Activated CD4-positive, alpha-beta T cell treated with anti-CD3 and anti-CD28 coated beads, Interleukin-2, amount 50 U/mL, for 16 hours (primary cell): ENCODE measurements at regions not wholly inside any gene's neighbourhood (a gene's known extent, or its start where the extent isn't known, plus 50 kb on each side); places are given as distances from the start of the nearest gene placed in this dataset.

Experiments used
- DNase-seq: peaks from one replicate; pipeline ENCODE4 v3.0.0-alpha.2; 2020

DNA sequence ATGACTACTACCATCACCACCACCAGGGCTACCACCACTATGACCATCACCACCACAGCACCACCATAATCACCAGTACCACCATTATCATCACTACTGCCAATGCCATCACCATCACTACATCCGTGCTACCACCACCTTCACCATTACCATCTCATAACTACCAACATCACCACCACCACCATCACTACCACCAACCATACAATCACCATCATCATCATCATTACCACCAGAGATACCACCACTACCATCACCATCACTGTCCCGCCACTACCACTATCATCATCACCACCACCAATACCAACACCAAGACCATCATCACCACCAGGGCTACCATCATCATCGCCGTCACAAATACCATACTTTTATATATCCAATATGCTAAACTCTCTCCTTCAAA, 369.6 kb upstream of the DYNLRB2 start:
- DNase-seq = no peak

DNA sequence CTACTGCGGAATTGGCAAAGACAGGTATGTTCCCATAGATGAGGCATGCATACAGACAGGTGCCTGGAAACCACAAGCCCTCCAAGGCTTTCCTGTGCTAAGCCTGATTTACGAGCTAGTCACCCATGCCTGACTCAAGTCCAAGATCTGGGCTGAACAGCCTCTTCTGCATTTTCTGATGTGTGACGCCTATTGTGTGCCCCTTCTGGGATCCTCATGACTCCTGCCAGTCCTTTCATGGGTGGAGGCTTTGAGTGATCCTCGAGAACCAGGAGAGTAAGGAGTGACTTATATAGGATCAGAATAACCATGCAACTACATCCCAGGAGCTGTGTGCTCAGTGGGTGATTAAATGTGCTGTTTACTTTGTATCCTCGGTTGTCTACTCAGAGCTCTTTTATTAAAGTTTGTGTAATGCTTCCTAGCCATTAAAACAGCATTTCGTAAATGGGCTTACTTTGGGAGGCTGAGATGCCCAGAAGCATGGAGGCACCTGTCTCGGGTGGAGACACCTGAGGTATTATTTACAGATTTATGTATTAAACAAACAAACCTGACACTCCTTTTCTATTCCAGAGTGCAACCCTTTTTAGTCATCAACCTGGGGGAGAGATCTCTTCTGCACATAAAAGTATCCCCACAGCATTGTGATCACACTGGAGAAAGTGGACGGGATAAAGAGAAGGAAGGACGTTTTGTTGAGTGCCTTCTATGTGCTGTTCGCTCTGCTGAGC, 373.0 kb upstream of the DYNLRB2 start:
- DNase-seq = no peak

DNA sequence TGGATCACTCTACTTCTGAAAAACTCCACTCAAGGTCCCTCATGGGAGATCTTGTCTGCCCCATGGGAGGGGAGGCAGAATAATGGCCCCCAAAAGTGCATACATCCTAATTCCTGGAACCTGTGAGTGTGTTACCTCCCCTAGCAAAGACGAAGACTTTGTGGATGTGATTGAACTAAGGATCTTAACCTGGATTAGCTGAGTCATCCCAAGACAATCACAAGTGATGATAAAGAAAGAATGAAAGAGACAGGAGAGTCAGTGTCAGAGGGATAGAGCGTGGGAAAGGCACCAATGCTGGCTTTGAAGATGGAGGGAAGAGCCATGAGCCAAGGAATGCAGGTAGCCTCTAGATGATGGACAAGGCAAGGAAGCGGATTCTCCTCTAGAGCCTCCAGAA, 374.7 kb upstream of the DYNLRB2 start:
- DNase-seq = no peak

GRCh38 chr16:80164966-80165550, 375.7 kb upstream of the DYNLRB2 start:
- no peak for DNase-seq

GRCh38 chr16:80163339-80163738, 377.5 kb upstream of the DYNLRB2 start:
- DNase-seq = no peak

DNA sequence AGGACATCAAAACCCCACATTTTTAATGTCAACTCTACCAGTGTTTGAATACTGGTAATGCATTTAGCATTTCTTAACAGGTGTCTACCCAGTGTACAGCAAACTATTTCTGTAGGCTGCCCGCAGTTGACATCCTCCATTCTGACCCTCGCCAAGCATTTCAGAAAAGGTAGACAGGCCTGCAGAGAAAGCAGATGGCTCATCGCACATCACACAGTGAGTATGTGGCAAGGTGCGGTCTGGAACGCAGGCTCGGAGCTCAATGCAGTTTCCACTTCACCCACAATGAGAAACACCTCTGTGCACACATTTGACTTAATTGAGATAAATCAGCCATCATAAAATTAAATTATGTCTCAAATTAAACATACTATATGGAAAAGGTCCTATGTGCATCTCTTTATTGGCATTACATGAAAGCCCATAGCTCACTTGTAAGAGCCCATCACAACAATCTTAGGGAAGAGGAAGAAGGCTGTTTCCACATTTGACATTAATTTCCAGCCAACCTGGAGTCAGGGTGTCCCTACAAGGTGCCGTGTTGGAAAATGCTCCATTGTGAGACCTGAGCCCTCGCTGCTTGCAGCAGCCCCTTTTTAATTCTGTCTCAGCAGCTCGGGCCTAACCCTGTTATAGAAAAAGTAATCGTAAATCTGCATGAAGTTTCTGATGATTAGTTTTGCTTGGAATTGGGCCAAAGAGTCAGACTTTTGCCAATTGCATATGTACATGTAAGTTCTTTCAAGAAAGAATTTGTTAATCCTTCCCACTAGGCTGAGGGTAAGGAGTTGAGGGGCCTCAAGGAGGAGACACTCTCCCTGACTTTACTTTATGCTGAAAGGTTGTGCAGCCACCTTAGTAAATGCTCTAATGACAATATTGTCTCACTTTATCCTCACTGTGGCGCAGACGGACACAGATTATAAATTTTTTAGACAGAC, 378.7 kb upstream of the DYNLRB2 start:
- DNase-seq = no peak

GRCh38 chr16:80158766-80159165, 382.0 kb upstream of the DYNLRB2 start:
- DNase-seq = no peak

DNA sequence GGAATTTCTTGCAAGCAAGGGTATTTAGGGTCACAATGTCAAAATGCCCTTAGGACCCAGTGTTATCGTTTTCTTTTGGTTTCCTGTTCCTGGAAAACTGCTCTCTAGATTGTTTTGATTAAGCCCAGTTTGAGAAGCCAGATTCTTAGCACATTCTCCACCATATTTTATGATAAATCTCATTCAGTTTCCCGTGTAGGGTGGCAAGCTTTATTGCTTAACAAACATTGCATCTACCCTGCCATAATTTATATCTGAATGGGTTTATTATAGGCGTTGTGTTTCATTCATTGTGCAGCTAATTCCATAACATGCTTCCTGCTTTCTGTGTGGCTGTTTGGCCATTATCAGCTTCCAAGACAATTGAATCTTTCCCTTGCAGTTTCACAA, 389.1 kb upstream of the DYNLRB2 start:
- DNase-seq = no peak

DNA sequence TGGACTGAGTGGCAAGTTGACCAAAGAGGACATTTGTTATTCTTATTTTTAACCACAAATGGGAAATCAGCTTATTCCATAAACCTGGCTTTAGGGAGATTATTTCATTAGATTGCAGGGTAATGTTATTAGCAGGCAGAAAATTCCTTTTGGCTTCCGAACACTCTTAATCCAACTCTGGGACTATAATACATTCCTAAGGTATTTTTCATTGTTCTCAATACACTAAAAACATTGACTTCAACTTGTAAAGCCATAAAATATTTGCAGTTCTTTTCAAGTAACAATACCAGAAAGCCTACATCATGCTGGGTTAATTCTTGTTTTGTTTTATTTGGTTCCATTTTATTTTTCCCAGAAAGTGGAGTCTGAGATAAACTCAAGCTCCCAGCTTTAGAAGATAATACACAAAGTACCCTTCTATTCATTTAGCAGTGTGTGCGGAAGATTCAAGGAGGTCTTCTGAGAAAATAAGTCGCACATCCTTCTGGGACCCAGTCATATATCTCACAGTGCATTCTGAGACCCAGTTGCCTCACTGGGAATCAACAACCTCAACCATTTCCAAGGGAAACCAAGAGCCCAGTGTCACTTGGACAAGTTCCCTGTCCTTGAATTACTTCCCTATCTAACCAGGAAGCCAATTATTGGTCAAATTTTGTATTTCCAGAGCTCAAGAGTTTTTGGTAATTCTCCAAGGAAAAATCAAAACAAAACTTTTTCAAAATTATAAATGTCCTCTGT, 389.6 kb upstream of the DYNLRB2 start:
- no peak for DNase-seq

DNA sequence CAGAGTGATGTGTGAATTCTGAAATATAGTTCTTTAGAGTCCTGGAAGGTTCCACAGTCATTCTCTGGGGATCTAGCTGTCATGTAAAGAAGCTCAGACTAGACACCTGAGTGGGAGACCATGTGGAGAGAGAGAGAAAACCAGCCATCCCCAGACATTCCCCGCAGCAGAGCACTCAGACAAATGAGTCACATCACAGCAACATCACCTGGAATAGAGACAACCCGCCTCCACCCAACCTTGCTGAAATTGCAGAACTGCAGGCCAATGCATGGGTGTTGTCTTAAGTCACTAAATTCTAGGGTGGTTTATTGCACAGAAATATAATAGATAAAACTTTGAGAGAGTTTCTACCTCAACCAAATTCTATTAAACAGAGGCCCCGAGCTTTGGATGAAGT, 392.0 kb upstream of the DYNLRB2 start:
- no peak for DNase-seq

GRCh38 chr16:80147026-80147655, 393.7 kb upstream of the DYNLRB2 start:
- no peak for DNase-seq

GRCh38 chr16:80144191-80144590, 396.6 kb upstream of the DYNLRB2 start:
- peak; percentile 1 for DNase-seq

DNA sequence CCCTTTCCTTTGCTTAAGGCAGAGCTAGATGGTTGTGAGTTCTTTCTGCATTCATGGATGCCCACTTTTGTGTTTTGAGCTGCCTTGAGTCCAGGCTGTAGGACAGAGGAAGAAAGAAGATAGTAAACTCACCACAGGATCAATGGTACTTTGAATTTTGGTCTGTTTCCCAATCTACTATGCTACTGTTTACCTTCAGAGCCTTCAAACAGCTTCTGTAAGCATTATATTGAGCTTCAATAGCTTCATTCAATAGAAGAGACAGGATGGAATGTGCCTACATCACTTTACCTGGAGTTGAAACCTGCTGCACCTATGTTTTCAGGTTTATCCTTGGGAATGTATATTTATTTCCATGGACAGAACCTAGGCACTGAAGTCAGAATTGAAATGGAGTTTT, 397.9 kb upstream of the DYNLRB2 start:
- no peak for DNase-seq

DNA sequence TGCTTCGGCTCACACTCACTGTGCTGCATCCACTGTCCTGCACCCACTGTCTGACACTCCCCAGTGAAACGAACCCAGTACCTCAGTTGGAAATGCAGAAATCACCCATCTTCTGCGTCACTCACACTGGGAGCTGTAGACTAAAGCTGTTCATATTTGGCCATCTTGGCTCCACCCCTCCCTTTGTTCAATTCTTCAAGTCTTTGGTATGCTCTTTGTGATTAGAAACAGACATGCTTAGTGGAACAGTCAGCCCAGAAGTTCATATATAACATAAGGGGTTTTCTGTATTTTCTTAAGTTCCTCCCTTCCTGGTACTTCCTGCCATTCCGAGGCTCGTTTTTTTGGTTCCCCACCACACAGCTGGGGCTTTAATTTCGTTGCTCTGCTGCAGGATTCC, 398.5 kb upstream of the DYNLRB2 start:
- DNase-seq = no peak

DNA sequence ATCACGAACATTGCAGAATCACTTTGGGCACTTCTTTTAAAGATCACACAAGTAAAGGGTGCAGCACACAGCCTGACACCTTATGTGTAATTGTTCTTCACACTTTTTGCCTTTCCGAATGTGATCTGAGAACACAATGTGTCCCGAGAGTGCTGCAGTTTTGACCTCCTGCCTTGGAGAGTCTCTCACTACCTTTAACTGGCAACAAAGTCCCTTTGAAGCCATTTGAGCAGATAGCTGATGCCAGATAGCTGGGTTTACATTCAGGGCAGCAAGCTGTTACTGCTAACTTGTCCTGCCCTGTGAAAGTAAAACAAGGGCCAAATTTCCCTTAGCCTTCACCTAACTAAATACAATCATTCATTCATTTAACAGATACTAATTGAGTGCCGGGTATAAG, 411.0 kb upstream of the DYNLRB2 start:
- DNase-seq = no peak

- DNase-seq = no peak
These were observed 415.1 kb upstream of the DYNLRB2 start for GRCh38 chr16:80125677-80126076.

- DNase-seq = no peak
These were observed 417.6 kb upstream of the DYNLRB2 start for GRCh38 chr16:80123189-80123588.

DNA sequence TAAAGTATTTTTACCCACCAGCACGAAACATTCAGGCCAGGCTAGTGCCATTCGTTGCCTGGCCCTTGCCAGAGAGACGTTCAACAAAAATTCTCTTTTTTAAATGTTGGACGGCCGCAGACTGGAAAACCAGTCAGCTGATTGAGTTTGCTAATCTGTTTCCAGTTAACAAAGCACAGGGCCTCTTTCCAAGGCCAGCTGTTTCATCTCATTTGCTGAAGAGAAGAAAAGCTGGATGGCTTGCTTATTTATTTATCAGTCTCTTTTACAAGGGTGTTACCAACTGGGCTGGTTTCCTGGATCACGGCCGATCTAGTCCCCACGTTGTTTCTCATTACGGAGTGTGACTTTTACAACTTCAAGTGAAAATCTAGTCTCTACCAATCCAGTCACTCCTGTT, 418.7 kb upstream of the DYNLRB2 start:
- DNase-seq = no peak

DNA sequence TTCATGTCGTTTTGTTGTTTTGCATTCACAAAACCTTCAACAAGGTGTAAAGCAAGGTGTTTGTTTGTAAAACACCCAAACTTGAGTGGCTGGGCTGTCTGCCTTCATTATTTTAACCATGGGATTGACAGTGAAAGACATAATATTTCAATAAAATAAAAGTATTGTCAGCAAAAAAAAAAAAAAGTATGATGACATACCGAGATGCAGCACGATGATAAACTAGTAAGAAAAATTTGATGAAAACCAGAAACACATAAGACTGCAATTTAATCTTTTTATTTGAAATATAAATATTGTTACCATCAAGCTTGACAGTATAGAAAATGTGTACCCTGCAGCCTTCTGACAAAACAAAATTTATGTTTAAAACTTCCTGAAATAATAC, 419.3 kb upstream of the DYNLRB2 start:
- no peak for DNase-seq

- DNase-seq = no peak
These were observed 419.8 kb upstream of the DYNLRB2 start for GRCh38 chr16:80120899-80121521.

DNA sequence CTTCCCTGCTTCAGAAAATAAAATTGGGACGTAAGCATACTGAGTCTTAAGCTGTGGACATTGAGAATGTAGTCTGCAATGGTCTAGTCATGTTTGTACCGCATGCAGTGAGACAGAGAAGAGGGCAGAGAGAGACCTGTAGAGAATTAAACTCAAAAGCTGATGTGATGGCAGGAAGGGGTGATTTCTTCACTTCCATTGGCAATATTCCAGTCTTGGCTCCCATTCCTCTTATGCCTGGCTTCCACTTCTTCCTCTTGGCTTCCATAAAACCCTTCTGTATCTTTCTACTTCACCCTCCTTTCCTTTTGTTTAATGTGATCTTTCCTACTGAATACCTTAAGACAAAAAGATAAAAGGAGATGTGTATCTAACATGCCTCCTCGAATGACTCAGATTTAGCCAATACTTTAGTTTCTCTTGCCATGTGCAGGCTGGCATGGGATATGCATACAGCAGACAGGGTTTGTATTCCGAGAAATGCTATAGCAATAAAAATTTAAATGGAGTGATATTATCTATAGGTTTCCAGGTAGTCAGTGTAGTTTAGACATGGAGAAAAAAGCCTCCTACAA, 423.1 kb upstream of the DYNLRB2 start:
- DNase-seq = no peak

DNA sequence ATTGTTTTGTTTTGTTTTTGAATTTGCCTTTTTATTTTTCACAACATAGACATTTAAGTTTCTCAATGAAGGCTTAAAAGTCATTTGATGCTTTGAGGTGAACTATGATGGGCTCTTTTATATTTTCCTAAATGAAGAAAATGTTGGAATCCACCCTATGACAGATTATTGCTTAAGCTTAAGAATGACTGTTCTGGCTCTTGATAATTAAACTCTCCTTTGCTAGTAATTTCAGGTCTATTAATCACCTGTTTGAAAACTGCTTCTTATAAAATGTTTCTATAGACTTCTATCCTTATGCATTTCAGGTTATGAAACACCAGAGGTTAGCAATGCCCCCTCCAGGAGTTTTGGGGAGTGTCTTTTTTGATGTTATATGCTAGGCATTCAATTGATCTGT, 424.1 kb upstream of the DYNLRB2 start:
- DNase-seq = no peak
